Activated CD4-positive, alpha-beta memory T cell treated with anti-CD3 and anti-CD28 coated beads for 36 hours (primary cell): ENCODE measurements at regions not wholly inside any gene's neighbourhood (a gene's known extent, or its start where the extent isn't known, plus 50 kb on each side); places are given as distances from the start of the nearest gene placed in this dataset.

Experiments used
- CTCF ChIA-PET: fragments of 350-600 bp; sonication (Branson Sonifier 250); formaldehyde crosslinking; loops from one replicate; lab custom pipeline; 2021; ENCODE audit warnings: antibody characterized with exemption, inconsistent platforms; lab: Charles Lee
- POLR2A ChIA-PET: fragments of 350-600 bp; sonication (Branson Sonifier 250); formaldehyde crosslinking; loops from one replicate; lab custom pipeline; 2021; ENCODE audit warnings: antibody characterized with exemption; lab: Charles Lee
- DNase-seq: peaks from one replicate; pipeline ENCODE4 v3.0.0-alpha.2; 2020
- H3K27ac Mint-ChIP-seq: one replicate; pipeline ENCODE4 v1.8.0; 2021; ENCODE audit warnings: mixed read lengths
- H3K27me3 Mint-ChIP-seq: one replicate; pipeline ENCODE4 v1.8.0; 2021; ENCODE audit warnings: mixed read lengths
- H3K36me3 Mint-ChIP-seq: one replicate; pipeline ENCODE4 v1.8.0; 2021; ENCODE audit warnings: mixed read lengths
- H3K4me1 Mint-ChIP-seq: one replicate; pipeline ENCODE4 v1.8.0; 2021; ENCODE audit warnings: low read depth, mixed read lengths
- H3K4me3 Mint-ChIP-seq: one replicate; pipeline ENCODE4 v1.8.0; 2021; ENCODE audit warnings: mild to moderate bottlenecking, mixed read lengths
- H3K9me3 Mint-ChIP-seq: one replicate; pipeline ENCODE4 v1.8.0; 2021; ENCODE audit warnings: mixed read lengths
- intact Hi-C: fragments of 100-400 bp; cut with micrococcal nuclease; formaldehyde crosslinking; loops from one replicate; pipeline ENCODE4 v1.15.1; 2023

DNA sequence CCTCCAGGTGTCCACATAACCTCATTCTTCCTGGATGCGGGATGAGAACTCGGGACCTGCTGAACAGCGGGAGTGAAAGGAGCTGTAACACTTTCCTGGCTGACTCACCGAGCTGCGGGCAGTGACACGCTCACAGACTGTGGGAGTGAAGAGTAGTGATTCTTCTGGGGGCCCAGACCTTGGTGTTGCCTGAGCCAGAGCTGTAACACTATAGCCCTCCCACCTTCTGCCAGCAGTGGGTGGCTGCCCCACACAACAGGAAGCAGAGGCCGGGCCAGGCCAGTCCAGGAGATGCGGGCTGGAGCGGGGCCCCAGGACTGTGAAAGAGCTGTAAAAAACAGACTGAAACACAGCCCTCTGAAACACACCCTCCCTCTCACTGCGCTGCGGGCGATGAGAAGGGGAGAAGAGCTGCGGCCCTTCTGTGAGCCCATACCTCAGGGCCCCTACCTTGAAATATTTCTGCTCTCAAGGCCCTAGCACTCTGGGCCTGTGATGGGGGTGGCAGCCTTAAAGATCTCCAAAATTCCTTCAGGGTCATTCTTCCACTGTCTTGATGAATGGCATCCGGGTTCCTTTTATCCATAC, 464.0 kb upstream of the CCDC54 start:
- no peaks in the 10 kb centered on the region for H3K36me3 Mint-ChIP-seq
- no peaks in the 10 kb centered on the region for H3K4me1 Mint-ChIP-seq
- H3K4me3 Mint-ChIP-seq, result no peak overlapping the region
- POLR2A ChIA-PET, result no interaction called here
- intact Hi-C loops, result no loop called here
- no peak for DNase-seq
- no peak overlapping the region for H3K27ac Mint-ChIP-seq
- no peaks in the 10 kb centered on the region for H3K9me3 Mint-ChIP-seq
- CTCF ChIA-PET, result no interaction called here
- H3K27me3 Mint-ChIP-seq, result no peaks in the 10 kb centered on the region

DNA sequence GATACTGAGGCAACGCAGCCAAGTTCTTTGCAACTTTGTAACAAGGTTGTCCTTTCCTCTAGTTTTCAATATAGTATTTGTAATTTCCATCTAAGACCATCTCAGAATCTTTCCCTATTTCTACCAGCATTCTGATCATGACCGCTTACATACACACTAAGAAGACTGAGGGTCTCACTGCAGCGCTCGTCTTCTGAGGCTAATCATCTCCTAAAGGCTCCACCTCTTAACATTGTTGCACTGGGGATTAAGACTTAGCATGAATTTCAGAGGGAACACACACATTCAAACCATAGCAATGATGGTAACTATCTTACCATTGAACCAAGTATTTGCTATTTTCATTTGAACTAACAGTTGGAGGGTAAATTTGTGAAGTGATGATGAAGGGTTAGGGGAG, 463.3 kb upstream of the CCDC54 start:
- ChIA-PET CTCF (no interaction called here), POLR2A (no interaction called here)
- Mint-ChIP-seq H3K27ac (no peak overlapping the region), H3K27me3 (no peaks in the 10 kb centered on the region), H3K9me3 (no peaks in the 10 kb centered on the region), H3K4me1 (no peaks in the 10 kb centered on the region), H3K36me3 (no peaks in the 10 kb centered on the region), H3K4me3 (no peak overlapping the region)
- no peak for DNase-seq
- intact Hi-C loops, result no loop called here

DNA sequence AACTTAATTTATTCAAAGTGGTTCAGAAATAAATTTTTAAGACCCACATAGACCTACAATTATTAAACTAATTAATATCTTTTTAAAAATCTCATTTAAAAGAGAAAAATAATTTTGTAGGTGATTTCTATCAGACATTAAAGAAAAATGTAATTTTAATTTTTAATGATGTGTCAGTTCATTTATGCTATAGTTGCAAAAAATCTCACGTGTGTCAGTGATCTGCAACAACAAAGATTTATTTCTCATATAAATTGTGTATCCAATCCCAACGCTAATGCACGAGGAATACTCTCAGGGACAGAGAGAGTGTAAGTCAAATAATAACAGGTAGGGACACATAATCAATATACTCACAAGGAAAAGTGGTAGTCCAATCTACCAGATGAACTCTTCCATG, 456.6 kb upstream of the CCDC54 start:
- no peaks in the 10 kb centered on the region for H3K4me1 Mint-ChIP-seq
- no peak overlapping the region for H3K27ac Mint-ChIP-seq
- DNase-seq, result no peak
- CTCF ChIA-PET, result no interaction called here
- H3K27me3 Mint-ChIP-seq, result peaks cover 3% of the 10 kb centered on the region
- no peak overlapping the region for H3K4me3 Mint-ChIP-seq
- POLR2A ChIA-PET, result no interaction called here
- H3K36me3 Mint-ChIP-seq, result no peaks in the 10 kb centered on the region
- intact Hi-C loops, result no loop called here
- no peaks in the 10 kb centered on the region for H3K9me3 Mint-ChIP-seq

DNA sequence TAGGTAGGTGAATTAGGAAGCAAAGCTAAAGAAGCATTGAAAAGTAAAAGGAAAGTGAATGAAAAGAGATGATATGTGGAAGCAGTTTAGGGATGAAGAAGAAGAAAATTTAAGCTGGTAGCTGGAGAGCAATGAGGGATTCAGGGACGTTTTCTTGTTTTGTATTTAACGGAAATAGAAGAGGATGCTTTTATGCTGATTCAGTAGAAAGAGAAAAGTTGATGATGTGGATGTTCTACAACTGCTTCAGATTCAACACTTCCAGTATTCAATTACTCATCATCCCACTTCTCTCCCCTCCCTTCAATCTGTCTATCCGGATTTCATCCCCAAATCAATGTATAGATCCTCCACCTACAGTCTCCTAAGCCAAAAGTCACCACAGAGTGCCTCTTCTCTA, 448.2 kb upstream of the CCDC54 start:
- Mint-ChIP-seq H3K36me3 (no peaks in the 10 kb centered on the region), H3K4me3 (no peak overlapping the region), H3K27ac (no peak overlapping the region), H3K4me1 (no peaks in the 10 kb centered on the region), H3K27me3 (no peaks in the 10 kb centered on the region), H3K9me3 (no peaks in the 10 kb centered on the region)
- ChIA-PET POLR2A (no interaction called here), CTCF (no interaction called here)
- intact Hi-C loops, result no loop called here
- DNase-seq, result no peak

DNA sequence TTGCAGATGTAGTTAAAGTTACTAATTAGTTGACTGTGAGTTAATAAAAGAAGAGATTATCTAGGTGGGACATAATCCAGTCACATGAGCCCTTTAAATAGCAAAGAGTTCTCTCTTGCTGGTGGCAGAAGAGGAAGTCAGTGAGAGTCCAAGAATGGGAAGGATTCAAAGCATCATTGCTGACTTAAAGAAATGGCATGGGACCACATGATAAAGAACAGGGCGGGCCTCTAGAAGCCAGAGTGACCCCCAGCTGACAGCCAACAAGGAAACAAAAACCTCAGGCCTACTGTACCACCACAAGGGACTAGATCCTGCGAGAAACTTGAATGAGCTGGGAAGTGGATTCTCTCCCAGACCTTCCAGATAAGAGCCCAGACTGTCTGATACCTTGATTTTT, 447.2 kb upstream of the CCDC54 start:
- DNase-seq, result no peak
- no peaks in the 10 kb centered on the region for H3K4me1 Mint-ChIP-seq
- H3K4me3 Mint-ChIP-seq, result no peak overlapping the region
- H3K27ac Mint-ChIP-seq, result no peak overlapping the region
- ChIA-PET CTCF (interaction anchor here (0.6 kb wide), 1 partner anchor 134 kb away, joined by 3 read pairs; no protein-coding TSS in a partner anchor), POLR2A (no interaction called here)
- H3K27me3 Mint-ChIP-seq, result no peaks in the 10 kb centered on the region
- no peaks in the 10 kb centered on the region for H3K36me3 Mint-ChIP-seq
- intact Hi-C loops, result no loop called here
- H3K9me3 Mint-ChIP-seq, result no peaks in the 10 kb centered on the region

DNA sequence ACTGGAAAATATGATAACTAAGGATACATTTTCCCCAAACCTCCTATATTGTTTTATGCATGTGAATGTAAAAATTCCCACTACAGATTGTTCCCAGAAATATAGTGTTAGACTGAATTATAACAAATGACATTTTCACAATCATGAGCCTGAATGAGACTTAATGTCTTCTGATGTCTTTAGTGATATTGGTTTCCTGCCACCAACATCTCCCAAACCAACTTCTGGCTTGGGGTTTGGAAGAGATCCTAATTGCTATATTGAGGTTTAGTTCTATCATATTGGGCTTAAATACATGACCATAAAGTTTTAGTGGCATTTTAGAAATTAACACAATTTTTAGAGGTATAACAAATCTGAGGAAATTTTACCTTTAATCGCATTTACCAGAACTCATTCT, 445.3 kb upstream of the CCDC54 start:
- Mint-ChIP-seq H3K27ac (no peak overlapping the region), H3K4me1 (no peaks in the 10 kb centered on the region), H3K36me3 (no peaks in the 10 kb centered on the region), H3K27me3 (no peaks in the 10 kb centered on the region), H3K9me3 (no peaks in the 10 kb centered on the region), H3K4me3 (no peak overlapping the region)
- intact Hi-C loops, result no loop called here
- ChIA-PET CTCF (no interaction called here), POLR2A (no interaction called here)
- DNase-seq, result no peak

DNA sequence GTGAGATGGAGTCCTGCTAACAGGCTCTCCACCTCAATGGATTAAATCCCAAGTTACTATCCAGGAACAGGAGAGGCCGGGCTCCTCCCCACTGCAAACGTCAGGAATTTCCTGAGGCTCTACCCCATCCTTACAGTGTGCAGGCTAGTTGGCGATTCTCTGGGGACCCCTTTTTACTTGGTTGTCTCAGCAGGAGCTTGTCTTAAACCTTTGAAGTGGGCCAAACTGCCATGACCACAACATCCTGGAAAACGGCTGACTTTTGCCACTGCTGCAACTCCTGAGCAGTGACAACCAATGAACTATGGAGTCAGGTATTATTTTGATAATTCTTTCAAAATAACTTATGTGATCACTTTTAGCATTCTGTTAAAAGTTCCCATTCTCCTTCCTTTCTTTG, 440.9 kb upstream of the CCDC54 start:
- no peak for DNase-seq
- ChIA-PET POLR2A (no interaction called here), CTCF (no interaction called here)
- Mint-ChIP-seq H3K4me3 (no peak overlapping the region), H3K36me3 (no peaks in the 10 kb centered on the region), H3K4me1 (no peaks in the 10 kb centered on the region), H3K9me3 (no peaks in the 10 kb centered on the region), H3K27me3 (no peaks in the 10 kb centered on the region), H3K27ac (no peak overlapping the region)
- intact Hi-C loops, result no loop called here

DNA sequence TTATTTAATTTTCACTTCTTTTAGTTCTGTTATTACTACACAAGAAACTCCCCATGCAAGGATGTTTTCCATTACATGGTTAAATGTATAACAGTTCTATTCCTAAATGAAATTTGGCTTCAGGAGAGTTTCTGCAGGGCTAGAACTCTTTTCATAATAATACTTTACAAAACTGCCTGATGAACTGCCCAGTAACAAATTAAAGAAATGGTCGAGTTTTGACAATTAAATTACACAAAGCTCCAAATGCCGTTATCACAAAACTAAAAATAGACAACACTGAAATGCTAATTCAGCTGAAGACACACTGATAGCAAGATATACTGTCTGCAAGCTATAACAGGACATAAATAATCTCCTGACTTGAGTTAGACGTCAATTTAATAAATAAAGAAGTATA, 435.2 kb upstream of the CCDC54 start:
- Mint-ChIP-seq H3K9me3 (no peaks in the 10 kb centered on the region), H3K4me1 (no peaks in the 10 kb centered on the region), H3K4me3 (no peak overlapping the region), H3K36me3 (no peaks in the 10 kb centered on the region), H3K27me3 (no peaks in the 10 kb centered on the region), H3K27ac (no peak overlapping the region)
- no peak for DNase-seq
- intact Hi-C loops, result no loop called here
- CTCF ChIA-PET, result no interaction called here
- POLR2A ChIA-PET, result no interaction called here

DNA sequence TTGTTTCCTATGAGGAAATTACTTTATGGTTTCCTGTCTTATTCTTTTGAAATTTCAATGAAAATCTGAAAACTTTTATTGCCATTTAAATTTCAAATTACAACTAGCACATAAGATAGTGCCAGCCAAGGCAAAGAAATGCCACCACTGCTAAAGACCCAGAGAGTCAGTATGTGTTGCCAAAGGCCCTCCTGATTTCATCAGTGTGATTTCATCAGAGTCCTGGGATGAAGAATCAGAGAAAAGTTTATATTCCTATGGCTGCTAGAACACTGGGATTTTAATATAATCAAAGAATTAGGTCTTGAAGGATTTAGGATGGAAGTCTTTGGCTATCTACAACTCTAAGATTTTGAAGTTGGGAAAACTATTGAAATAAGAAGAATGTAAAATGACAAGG, 434.2 kb upstream of the CCDC54 start:
- H3K4me3 Mint-ChIP-seq, result no peak overlapping the region
- no peaks in the 10 kb centered on the region for H3K9me3 Mint-ChIP-seq
- H3K36me3 Mint-ChIP-seq, result no peaks in the 10 kb centered on the region
- CTCF ChIA-PET, result no interaction called here
- intact Hi-C loops, result no loop called here
- H3K27ac Mint-ChIP-seq, result no peak overlapping the region
- H3K27me3 Mint-ChIP-seq, result no peaks in the 10 kb centered on the region
- DNase-seq, result no peak
- H3K4me1 Mint-ChIP-seq, result no peaks in the 10 kb centered on the region
- POLR2A ChIA-PET, result no interaction called here

DNA sequence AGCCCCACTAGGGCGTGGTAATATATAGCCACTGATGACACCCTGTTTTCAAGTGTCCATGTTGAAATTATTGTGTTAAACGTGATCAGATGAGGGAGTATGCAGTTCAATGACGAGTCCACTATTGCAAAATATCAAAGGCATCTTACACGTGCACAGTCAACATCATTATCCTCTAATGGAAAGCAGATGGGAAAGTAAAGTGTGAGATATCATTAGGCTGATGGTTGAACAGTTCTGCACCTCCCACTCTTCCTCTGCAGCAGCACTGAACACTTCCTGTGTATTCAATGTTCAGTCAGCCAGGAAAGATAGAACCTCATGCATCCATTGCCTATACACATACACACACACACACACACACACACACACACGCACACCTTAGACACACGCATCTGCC, 431.8 kb upstream of the CCDC54 start:
- no peak overlapping the region for H3K27ac Mint-ChIP-seq
- CTCF ChIA-PET, result no interaction called here

DNA sequence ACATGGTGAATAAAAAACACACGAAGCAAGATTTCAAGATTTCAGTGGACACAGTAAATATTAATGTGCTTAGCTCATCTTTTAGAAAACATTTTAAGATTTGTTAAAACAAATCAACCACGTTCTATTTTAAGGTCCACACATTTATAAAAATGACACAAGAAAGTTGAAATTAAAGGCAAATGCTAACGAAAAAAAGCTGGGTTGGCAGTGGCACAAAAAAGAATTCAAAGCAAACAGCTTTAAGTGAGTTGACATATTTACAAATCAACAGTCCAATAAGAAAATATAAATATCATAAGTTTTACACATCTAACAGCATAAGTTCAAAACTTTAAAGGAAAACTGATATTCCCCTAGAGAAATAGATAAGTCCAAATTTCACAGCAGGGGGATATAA, 430.4 kb upstream of the CCDC54 start:
- Mint-ChIP-seq H3K27me3 (no peaks in the 10 kb centered on the region), H3K4me1 (no peaks in the 10 kb centered on the region), H3K9me3 (no peaks in the 10 kb centered on the region), H3K4me3 (no peak overlapping the region), H3K27ac (no peak overlapping the region), H3K36me3 (no peaks in the 10 kb centered on the region)
- DNase-seq, result no peak
- ChIA-PET POLR2A (no interaction called here), CTCF (no interaction called here)
- intact Hi-C loops, result no loop called here

More for the DNA sequence above, 431.8 kb upstream of the CCDC54 start:
- no peaks in the 10 kb centered on the region for H3K4me1 Mint-ChIP-seq
- POLR2A ChIA-PET, result no interaction called here
- intact Hi-C loops, result no loop called here
- DNase-seq, result no peak
- no peak overlapping the region for H3K4me3 Mint-ChIP-seq
- H3K27me3 Mint-ChIP-seq, result no peaks in the 10 kb centered on the region
- no peaks in the 10 kb centered on the region for H3K9me3 Mint-ChIP-seq
- no peaks in the 10 kb centered on the region for H3K36me3 Mint-ChIP-seq

DNA sequence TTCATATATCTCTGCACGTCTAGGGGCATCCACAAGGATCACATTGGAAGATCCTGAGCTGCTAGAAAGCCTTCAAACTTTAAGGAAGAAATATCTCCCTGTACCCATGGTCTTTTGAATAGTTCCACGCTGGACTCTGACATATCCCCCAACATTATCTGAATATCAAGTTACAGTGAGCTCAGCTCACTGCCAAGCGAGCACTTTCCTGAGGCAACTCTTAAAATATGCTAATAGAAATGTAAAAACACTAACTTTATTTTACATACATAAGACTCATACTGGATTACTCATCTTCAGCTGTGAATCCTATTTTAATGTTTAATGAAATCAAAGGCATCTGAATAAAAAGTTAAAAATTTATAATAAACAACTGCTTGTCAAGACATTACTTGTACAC, 420.2 kb upstream of the CCDC54 start:
- Mint-ChIP-seq H3K27ac (no peak overlapping the region), H3K4me3 (no peak overlapping the region), H3K27me3 (no peaks in the 10 kb centered on the region), H3K36me3 (no peaks in the 10 kb centered on the region), H3K4me1 (no peaks in the 10 kb centered on the region), H3K9me3 (no peaks in the 10 kb centered on the region)
- intact Hi-C loops, result no loop called here
- no peak for DNase-seq
- POLR2A ChIA-PET, result no interaction called here
- CTCF ChIA-PET, result no interaction called here

DNA sequence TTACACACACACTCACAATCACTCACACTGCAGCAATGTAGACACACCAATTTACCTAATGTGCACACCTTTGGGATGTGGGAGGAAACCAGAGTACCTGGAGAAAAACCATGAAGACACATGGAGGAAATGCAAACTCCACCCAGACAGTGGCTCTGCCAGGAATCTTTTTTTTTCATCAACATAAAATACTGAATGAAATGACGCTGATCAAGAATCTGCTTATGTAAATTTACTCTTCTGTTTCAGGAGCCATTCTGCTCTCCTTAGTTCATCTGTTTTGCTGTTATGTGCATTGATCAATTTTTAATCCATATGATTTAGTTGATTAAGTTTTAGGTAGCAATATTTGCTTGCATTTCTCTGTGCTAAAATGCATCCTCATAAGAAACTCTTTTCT, 414.2 kb upstream of the CCDC54 start:
- Mint-ChIP-seq H3K36me3 (no peaks in the 10 kb centered on the region), H3K27me3 (no peaks in the 10 kb centered on the region), H3K4me3 (no peak overlapping the region), H3K27ac (no peak overlapping the region), H3K9me3 (no peaks in the 10 kb centered on the region), H3K4me1 (no peaks in the 10 kb centered on the region)
- ChIA-PET CTCF (no interaction called here), POLR2A (no interaction called here)
- DNase-seq, result no peak
- intact Hi-C loops, result no loop called here
